ENCODE measurements at regions not wholly inside any gene's neighbourhood (a gene's known extent, or its start where the extent isn't known, plus 50 kb on each side); places are given as distances from the start of the nearest gene placed in this dataset.

- no peak for TF ChIP-seq EZH2 (IDR thresholded peaks at IDR 0.05)
- no peak for TF ChIP-seq POLR2AphosphoS5 (IDR thresholded peaks at IDR 0.05; ENCODE audit: borderline replicate concordance, low read depth, low read length)
- TF ChIP-seq FOXP2 (optimal IDR thresholded peaks at IDR 0.05; ENCODE audit: control extremely low read depth, extremely low read length, insufficient read depth), result no peak
Observed at GRCh38 chr9:74007833-74008232, 489.3 kb upstream of the RORB start.
